Ascending aorta (tissue), 2 donors: ENCODE measurements at regions not wholly inside any gene's neighbourhood (a gene's known extent, or its start where the extent isn't known, plus 50 kb on each side); places are given as distances from the start of the nearest gene placed in this dataset.

Experiments
- DNase-seq, 2 donors: peaks; one replicate each; pipeline ENCODE4 v3.0.0-alpha.2; 2019; ENCODE audit warnings: low spot score in 2 of 2
- H3K27ac ChIP-seq, 2 donors: fragments of 200-600 bp; sonication (generic); one replicate each; pipeline ENCODE4 v1.5.1; 2016 to 2017; ENCODE audit warnings: mild to moderate bottlenecking in 1 of 2
- H3K27me3 ChIP-seq: fragments of 200-600 bp; sonication (generic); one replicate; pipeline ENCODE4 v1.5.1; 2017
- H3K36me3 ChIP-seq, 2 donors: fragments of 200-600 bp; sonication (generic); one replicate each; pipeline ENCODE4 v1.5.1; 2016
- H3K4me1 ChIP-seq, 2 donors: fragments of 200-600 bp; sonication (generic); one replicate each; pipeline ENCODE4 v1.5.1; 2016 to 2017; ENCODE audit warnings: mild to moderate bottlenecking in 1 of 2
- H3K4me3 ChIP-seq, 2 donors: fragments of 200-600 bp; sonication (generic); one replicate each; pipeline ENCODE4 v1.5.1; 2016 to 2017; ENCODE audit warnings: mild to moderate bottlenecking in 1 of 2
- H3K9me3 ChIP-seq, 2 donors: fragments of 200-600 bp; sonication (generic); one replicate each; pipeline ENCODE4 v1.5.1; 2016
- CTCF ChIP-seq, 3 experiments: fragments of 200-600 bp in 2 of 3; fragments of 450-650 bp in 1 of 3; sonication (generic) in 2 of 3; IDR thresholded peaks; one replicate each; pipeline ENCODE4 v1.5.1; 2016 to 2019; ENCODE audit warnings: antibody characterized with exemption in 3 of 3, mild to moderate bottlenecking in 1 of 3, moderate library complexity in 1 of 3
- intact Hi-C: fragments of 100-400 bp; cut with DNase I; formaldehyde crosslinking; loops from one replicate; pipeline ENCODE4 v1.15.1; 2023

DNA sequence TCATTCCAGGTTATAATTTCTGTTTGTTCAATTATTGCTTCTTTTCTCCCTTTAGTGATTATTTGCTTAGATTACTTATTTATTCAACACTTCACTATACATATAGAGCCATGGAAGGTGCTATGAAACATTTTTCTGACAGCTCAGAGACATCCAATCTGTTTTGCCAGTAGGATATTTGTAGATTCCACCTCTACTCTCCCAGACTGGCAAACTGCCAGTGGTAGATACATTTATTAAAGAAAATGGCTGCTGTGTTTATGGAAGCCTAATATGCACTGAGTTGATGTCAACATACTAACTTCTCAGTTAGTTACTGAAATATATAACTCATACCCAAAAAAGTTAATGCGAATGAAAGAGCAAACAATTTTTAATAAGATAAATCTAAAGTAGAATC, 348.6 kb downstream of the TRAM1L1 start:
- no peaks in the 10 kb centered on the region for H3K36me3 ChIP-seq
- no peaks in the 10 kb centered on the region for H3K9me3 ChIP-seq
- TF ChIP-seq CTCF (IDR thresholded peaks at IDR 0.05) = no peak
- H3K27ac ChIP-seq = no peak overlapping the region
- intact Hi-C loops = no loop called here
- DNase-seq = no peak
- no peak overlapping the region for H3K4me3 ChIP-seq
- no peaks in the 10 kb centered on the region for H3K27me3 ChIP-seq
- H3K4me1 ChIP-seq = no peaks in the 10 kb centered on the region

GRCh38 chr4:116734178-116734577, 351.2 kb downstream of the TRAM1L1 start:
- intact Hi-C loops = no loop called here
- no peaks in the 10 kb centered on the region for H3K27me3 ChIP-seq
- H3K36me3 ChIP-seq = no peaks in the 10 kb centered on the region
- H3K9me3 ChIP-seq = no peaks in the 10 kb centered on the region
- no peak for DNase-seq
- no peaks in the 10 kb centered on the region for H3K4me1 ChIP-seq
- no peak overlapping the region for H3K27ac ChIP-seq
- H3K4me3 ChIP-seq = no peak overlapping the region
- TF ChIP-seq CTCF (IDR thresholded peaks at IDR 0.05) = no peak

GRCh38 chr4:116733370-116733769, 352.0 kb downstream of the TRAM1L1 start:
- Histone ChIP-seq H3K4me1 (no peaks in the 10 kb centered on the region), H3K36me3 (no peaks in the 10 kb centered on the region), H3K9me3 (no peaks in the 10 kb centered on the region), H3K27ac (no peak overlapping the region), H3K4me3 (no peak overlapping the region), H3K27me3 (no peaks in the 10 kb centered on the region)
- intact Hi-C loops = no loop called here
- TF ChIP-seq CTCF (IDR thresholded peaks at IDR 0.05) = no peak
- DNase-seq = no peak

- intact Hi-C loops = no loop called here
- no peaks in the 10 kb centered on the region for H3K4me1 ChIP-seq
- H3K27me3 ChIP-seq = no peaks in the 10 kb centered on the region
- H3K9me3 ChIP-seq = no peaks in the 10 kb centered on the region
- TF ChIP-seq CTCF (IDR thresholded peaks at IDR 0.05) = no peak
- no peaks in the 10 kb centered on the region for H3K36me3 ChIP-seq
- H3K27ac ChIP-seq = no peak overlapping the region
- no peak for DNase-seq
- no peak overlapping the region for H3K4me3 ChIP-seq
Observed at GRCh38 chr4:116726523-116726922, 358.9 kb downstream of the TRAM1L1 start.

- Histone ChIP-seq H3K4me3 (no peak overlapping the region), H3K4me1 (no peaks in the 10 kb centered on the region), H3K36me3 (no peaks in the 10 kb centered on the region), H3K9me3 (no peaks in the 10 kb centered on the region), H3K27me3 (no peaks in the 10 kb centered on the region), H3K27ac (no peak overlapping the region)
- DNase-seq = no peak
- intact Hi-C loops = no loop called here
- no peak for TF ChIP-seq CTCF (IDR thresholded peaks at IDR 0.05)
Observed at GRCh38 chr4:116724249-116724648, 361.1 kb downstream of the TRAM1L1 start.

- no peak for TF ChIP-seq CTCF (IDR thresholded peaks at IDR 0.05)
- Histone ChIP-seq H3K27me3 (no peaks in the 10 kb centered on the region), H3K4me3 (no peak overlapping the region), H3K36me3 (no peaks in the 10 kb centered on the region), H3K27ac (no peak overlapping the region), H3K4me1 (no peaks in the 10 kb centered on the region), H3K9me3 (no peaks in the 10 kb centered on the region)
- intact Hi-C loops = no loop called here
- no peak for DNase-seq
Observed at GRCh38 chr4:116705466-116705865, 379.9 kb downstream of the TRAM1L1 start.
